ENCODE measurements at regions not wholly inside any gene's neighbourhood (a gene's known extent, or its start where the extent isn't known, plus 50 kb on each side); places are given as distances from the start of the nearest gene placed in this dataset.

GRCh38 chr12:89875225-89875624, 166.6 kb upstream of the ATP2B1 start:
- TF ChIP-seq GATA3 (IDR thresholded peaks at IDR 0.05; ENCODE audit: low read depth, low read length) (no peak), GATA2 (IDR thresholded peaks at IDR 0.05; ENCODE audit: low read depth, low read length) (no peak)

DNA sequence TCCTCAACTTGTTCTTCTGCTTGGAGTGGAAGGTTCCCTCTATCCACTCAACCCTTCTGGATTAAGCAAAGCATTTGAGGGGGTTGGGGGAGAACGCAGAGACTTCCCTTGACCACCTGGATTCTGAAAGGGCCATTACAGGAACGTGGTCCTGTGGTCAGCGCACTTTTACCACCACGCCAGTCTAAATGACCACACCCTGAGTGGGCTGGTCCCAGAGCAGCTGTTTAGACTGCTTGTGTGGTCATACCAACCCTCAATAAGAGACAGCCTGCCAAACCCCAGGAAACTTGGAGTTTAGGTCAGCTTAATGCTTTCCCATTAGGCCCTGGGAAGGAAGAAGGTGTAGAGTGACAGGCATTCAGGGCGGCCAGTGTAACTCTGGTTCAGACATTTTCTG, 165.5 kb upstream of the ATP2B1 start:
- TF ChIP-seq GATA2 (IDR thresholded peaks at IDR 0.05; ENCODE audit: low read depth, low read length) (no peak), GATA3 (IDR thresholded peaks at IDR 0.05; ENCODE audit: low read depth, low read length) (no peak)

DNA sequence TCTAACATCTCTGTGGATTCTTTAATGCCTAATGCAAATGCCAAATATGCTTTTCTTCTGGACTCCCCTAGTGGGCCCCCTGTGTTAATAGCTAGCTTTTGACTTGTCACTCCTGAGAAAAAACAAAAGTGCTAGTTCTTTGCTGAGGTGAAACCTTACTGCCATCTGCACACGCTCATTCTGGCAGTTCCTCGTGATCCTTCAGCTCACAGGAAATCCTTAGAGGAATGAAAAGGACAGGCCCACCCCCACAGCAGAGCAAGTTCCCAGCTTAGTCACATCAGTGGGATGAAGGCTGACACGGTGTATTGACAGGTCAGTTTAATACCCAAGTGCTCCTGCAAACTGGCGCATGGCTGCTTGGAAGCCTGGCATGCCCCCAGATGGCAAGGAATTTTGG, 165.1 kb upstream of the ATP2B1 start:
- TF ChIP-seq GATA2 (IDR thresholded peaks at IDR 0.05; ENCODE audit: low read depth, low read length) (no peak), GATA3 (IDR thresholded peaks at IDR 0.05; ENCODE audit: low read depth, low read length) (no peak)

DNA sequence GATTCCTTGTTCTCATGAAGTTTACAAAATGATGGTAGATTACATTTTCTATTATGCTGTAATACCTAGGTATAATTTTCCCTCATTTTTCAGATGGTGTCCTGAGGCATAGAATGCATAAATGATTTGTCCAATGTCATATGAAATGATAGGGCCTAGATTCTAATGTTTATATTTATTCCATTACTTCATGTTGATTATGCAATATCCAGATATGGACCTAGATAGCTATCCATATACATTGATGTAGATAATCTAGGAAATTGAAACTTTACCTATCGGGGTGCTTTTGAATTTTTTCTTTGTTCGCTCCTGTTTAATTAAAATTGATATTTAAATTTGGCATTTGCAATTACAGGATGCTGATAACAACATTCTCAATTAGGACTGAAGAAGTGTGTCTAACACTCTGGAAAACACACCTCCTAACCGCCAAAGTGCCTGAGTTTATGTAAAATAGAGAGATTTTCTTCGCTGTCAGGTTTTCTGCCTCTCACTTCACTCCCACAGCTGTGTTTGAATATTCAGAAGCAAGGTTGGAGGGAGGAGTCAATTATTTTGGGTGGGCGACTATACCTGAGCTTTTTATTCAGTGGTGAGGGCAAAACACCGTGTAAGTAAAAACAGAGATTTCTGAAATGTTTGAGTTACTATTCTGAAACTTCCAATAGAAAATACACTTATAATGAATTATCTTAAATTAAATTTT, 164.4 kb upstream of the ATP2B1 start:
- TF ChIP-seq GATA2 (IDR thresholded peaks at IDR 0.05; ENCODE audit: low read depth, low read length) (no peak), GATA3 (IDR thresholded peaks at IDR 0.05; ENCODE audit: low read depth, low read length) (no peak)

DNA sequence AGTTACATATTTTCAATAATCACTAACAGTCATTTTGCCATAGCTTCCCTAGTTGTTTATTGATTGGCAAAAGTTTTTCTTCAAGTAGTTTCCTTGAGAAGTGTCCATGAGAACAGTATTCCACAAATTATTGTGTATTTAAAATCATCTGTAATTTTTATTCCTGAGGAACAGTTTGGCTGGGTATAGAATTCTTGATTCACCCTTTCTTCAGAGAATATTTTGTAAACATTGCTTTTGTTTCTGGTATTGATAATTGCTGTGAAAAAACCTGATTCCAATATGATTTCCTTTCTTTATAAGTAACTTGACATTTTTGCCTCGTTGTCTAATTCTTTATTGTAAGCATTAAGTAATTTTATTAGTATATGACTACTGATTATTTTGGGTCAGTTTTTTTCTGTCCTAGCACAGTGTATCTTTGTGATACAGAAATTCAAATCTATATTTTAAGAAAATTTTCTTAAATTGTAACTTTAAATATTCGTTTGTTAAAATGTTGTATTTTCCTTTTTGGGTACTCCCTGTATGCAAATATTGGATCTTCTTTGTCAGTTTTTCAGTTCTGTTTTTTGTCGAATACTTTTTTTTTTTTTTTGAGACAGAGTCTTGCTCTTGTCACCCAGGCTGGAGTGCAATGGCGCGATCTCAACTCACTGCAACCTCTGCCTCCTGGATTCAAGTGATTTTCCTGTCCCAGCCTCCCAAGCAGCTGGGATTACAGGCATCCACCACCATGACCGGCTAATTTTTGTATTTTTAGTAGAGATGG, 162.0 kb upstream of the ATP2B1 start:
- TF ChIP-seq GATA3 (IDR thresholded peaks at IDR 0.05; ENCODE audit: low read depth, low read length) = no peak
- TF ChIP-seq GATA2 (IDR thresholded peaks at IDR 0.05; ENCODE audit: low read depth, low read length) = no peak

GRCh38 chr12:89864411-89864810, 155.8 kb upstream of the ATP2B1 start:
- TF ChIP-seq GATA2 (IDR thresholded peaks at IDR 0.05; ENCODE audit: low read depth, low read length) (no peak), GATA3 (IDR thresholded peaks at IDR 0.05; ENCODE audit: low read depth, low read length) (no peak)

DNA sequence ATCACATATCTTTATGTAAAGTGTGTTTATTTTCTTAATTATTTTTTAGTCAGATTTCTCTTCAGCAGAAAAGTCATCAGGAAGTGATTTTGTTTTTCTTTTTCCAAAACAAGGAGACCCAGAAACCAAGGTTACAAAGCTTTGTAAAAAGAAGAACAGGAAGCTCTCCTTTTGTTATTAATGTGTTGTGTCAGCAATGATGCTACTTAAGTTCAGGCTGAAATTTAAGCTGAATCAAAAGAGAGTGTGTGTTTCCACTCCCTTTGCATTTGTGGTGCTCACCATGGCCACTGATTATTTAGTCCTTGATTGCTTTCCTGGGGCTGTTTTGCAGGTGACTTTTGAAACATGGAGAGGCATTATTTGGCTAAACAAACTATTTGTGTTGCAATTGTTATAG, 155.3 kb upstream of the ATP2B1 start:
- TF ChIP-seq GATA3 (IDR thresholded peaks at IDR 0.05; ENCODE audit: low read depth, low read length) (no peak), GATA2 (IDR thresholded peaks at IDR 0.05; ENCODE audit: low read depth, low read length) (no peak)

DNA sequence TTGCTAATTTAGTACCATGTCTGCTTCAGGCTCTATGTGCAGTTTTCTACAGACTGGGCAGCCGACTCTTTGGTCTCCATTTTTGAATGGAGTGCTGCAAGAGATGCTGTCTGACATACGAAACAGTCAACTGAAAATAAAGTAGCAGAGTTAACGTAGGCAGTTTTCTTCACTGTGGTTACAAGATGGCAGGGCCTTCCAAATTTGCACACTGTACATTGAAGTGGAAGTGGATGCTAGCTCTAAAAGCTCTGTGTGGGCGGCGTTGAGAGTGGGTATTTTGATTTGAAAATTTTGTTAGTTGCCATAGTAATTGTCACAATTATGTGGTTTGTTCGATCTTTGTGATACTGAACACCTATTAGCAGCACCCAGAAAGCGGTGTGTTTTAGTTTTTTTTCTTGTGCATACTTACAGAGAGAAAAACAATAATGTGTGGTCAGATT, 154.9 kb upstream of the ATP2B1 start:
- TF ChIP-seq GATA2 (IDR thresholded peaks at IDR 0.05; ENCODE audit: low read depth, low read length) = no peak
- TF ChIP-seq GATA3 (IDR thresholded peaks at IDR 0.05; ENCODE audit: low read depth, low read length) = no peak

- TF ChIP-seq GATA2 (IDR thresholded peaks at IDR 0.05; ENCODE audit: low read depth, low read length) = no peak
- no peak for TF ChIP-seq GATA3 (IDR thresholded peaks at IDR 0.05; ENCODE audit: low read depth, low read length)
These were observed 154.1 kb upstream of the ATP2B1 start for GRCh38 chr12:89862511-89863445.

DNA sequence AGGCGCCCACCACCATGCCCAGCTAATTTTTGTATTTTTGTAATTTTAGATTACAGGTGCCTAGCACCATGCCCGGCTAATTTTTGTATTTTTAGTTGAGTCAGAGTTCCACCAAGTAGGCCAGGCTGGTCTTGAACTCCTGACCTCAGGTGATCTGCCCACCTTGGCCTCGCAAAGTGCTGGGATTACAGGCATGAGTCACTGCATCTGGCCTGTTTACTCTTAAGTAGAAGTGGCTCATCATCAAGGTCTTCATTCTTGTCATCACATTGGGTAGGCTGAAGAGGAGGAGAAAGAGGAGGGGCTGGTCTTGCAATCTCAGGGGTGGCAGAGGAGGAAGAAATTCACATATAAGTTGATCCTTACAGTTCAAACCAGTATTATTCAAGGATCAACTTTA, 152.4 kb upstream of the ATP2B1 start:
- TF ChIP-seq GATA2 (IDR thresholded peaks at IDR 0.05; ENCODE audit: low read depth, low read length) = no peak
- no peak for TF ChIP-seq GATA3 (IDR thresholded peaks at IDR 0.05; ENCODE audit: low read depth, low read length)

- no peak for TF ChIP-seq GATA2 (IDR thresholded peaks at IDR 0.05; ENCODE audit: low read depth, low read length)
- TF ChIP-seq GATA3 (IDR thresholded peaks at IDR 0.05; ENCODE audit: low read depth, low read length) = no peak
These were observed 151.0 kb upstream of the ATP2B1 start for GRCh38 chr12:89859508-89860220.

GRCh38 chr12:89858718-89859117, 150.1 kb upstream of the ATP2B1 start:
- TF ChIP-seq GATA2 (IDR thresholded peaks at IDR 0.05; ENCODE audit: low read depth, low read length) (no peak), GATA3 (IDR thresholded peaks at IDR 0.05; ENCODE audit: low read depth, low read length) (no peak)

DNA sequence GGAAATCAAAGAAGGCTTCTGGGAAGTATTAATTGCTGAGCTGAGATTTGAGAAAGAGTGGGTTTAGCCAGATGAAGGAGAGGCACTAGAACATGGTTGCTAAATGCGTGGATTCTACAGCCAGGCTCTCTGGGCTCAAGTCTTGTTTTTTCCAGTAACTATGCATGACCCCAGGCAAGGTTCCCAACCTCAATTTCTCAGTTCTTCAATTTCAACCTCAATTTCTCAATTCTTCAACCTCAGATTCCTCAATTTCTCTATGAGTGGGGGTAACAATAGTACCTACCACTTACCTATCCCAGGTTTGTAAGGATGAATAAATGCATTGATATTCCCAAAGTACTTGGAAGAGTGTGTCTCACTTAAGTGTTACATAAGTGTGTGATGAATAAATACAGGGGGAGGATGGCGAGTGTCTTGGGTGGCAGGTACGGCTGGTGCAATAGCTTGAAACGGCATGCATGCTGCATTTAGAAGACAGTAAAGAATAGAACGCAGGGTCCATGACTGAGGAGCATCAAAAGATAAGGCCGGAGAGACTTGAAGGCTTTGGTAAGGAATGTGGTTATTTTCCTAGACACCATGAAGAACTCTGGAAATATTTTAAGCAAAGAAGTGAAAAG, 149.1 kb upstream of the ATP2B1 start:
- TF ChIP-seq GATA3 (IDR thresholded peaks at IDR 0.05; ENCODE audit: low read depth, low read length) = no peak
- no peak for TF ChIP-seq GATA2 (IDR thresholded peaks at IDR 0.05; ENCODE audit: low read depth, low read length)

Data from SH-SY5Y (cell line).